HCT116 (cell line): ENCODE measurements at regions not wholly inside any gene's neighbourhood (a gene's known extent, or its start where the extent isn't known, plus 50 kb on each side); places are given as distances from the start of the nearest gene placed in this dataset.

Experiments
- ATAC-seq: fragments of 200-7000 bp; cut with Tn5 transposase; 2 replicates; pipeline ENCODE4 v1.9.1; 2020; ENCODE audit warnings: mild to moderate bottlenecking, moderate library complexity
- BruUV-seq: library from RNA; stranded (reverse); fragments of 400-500 nt; replicated peaks from 2 replicates; lab custom pipeline; 2021; lab: Mats Ljungman, UMichigan
- CTCF ChIA-PET: fragments of 300-600 bp; sonication (Branson Sonifier 250); formaldehyde crosslinking; loops from one replicate; lab custom pipeline; 2021; ENCODE audit warnings: antibody characterized with exemption; lab: Charles Lee
- POLR2A ChIA-PET: fragments of 300-600, 350-600 bp; sonication (Branson Sonifier 250); formaldehyde crosslinking; loops from one replicate; lab custom pipeline; 2021; ENCODE audit warnings: antibody characterized with exemption; lab: Charles Lee
- RAD21 ChIA-PET, 2 experiments: fragments of 300-600 bp; sonication (Branson Sonifier 250); formaldehyde crosslinking; loops; one replicate each; lab custom pipeline; 2023; ENCODE audit warnings: low total read pairs in 2 of 2; ENCODE audit not compliant: uncharacterized antibody in 2 of 2, unreplicated experiment in 2 of 2, low non-redundant PET in 1 of 2; lab: Charles Lee
- DNase-seq: peaks from one replicate; pipeline ENCODE4 v3.0.0-alpha.2; 2010; ENCODE audit warnings: low read depth, low spot score
- H2AFZ ChIP-seq: fragments of 200-600 bp; shearing (Covaris generic), sonication (generic); 2 replicates; pipeline ENCODE4 v1.6.1; 2017; ENCODE audit warnings: low read depth, mixed run types, mixed read lengths, antibody characterized with exemption, low read length; ENCODE audit not compliant: poor library complexity, severe bottlenecking
- H3K27ac ChIP-seq: 2 replicates; pipeline ENCODE4 v1.5.1; 2012; ENCODE audit warnings: low read depth, low read length
- H3K27me3 ChIP-seq: fragments of 200-600 bp; sonication (generic); 2 replicates; pipeline ENCODE4 v1.6.1; 2016; ENCODE audit warnings: mixed run types, low read length, mixed read lengths; ENCODE audit not compliant: insufficient read depth
- H3K36me3 ChIP-seq, 2 experiments: fragments of 200-500 bp in 1 of 2; fragments of 200-600 bp in 1 of 2; sonication (Bioruptor generic) in 1 of 2; sonication (generic) in 1 of 2; 2 replicates each; pipeline versions ENCODE4 v1.5.1 to v1.6.1; 2014 to 2016; ENCODE audit warnings: low read length in 2 of 2, inconsistent platforms in 1 of 2, mixed read lengths in 1 of 2, mixed run types in 1 of 2; ENCODE audit not compliant: insufficient read depth in 2 of 2, control insufficient read depth in 1 of 2
- H3K4me1 ChIP-seq, 2 experiments: fragments of 200-600 bp in 1 of 2; sonication (generic) in 1 of 2; 2 replicates each; pipeline versions ENCODE4 v1.5.1 to v1.6.1; 2012 to 2017; ENCODE audit warnings: low read length in 2 of 2, inconsistent platforms in 1 of 2, mild to moderate bottlenecking in 1 of 2, mixed read lengths in 1 of 2, mixed run types in 1 of 2, moderate library complexity in 1 of 2; ENCODE audit not compliant: insufficient read depth in 2 of 2, control insufficient read depth in 1 of 2
- H3K4me2 ChIP-seq: fragments of 200-600 bp; sonication (generic); 2 replicates; pipeline ENCODE4 v1.6.1; 2017; ENCODE audit warnings: mixed run types, low read length, mixed read lengths
- H3K4me3 ChIP-seq, 2 experiments: fragments of 200-600 bp in 1 of 2; sonication (generic) in 1 of 2; replicated peaks in 1 of 2; 2 replicates each; pipeline ENCODE4 v1.5.1; 2011 to 2016; ENCODE audit warnings: low read length in 2 of 2, control low read depth in 1 of 2, low read depth in 1 of 2, mild to moderate bottlenecking in 1 of 2, mixed read lengths in 1 of 2, mixed run types in 1 of 2
- H3K79me2 ChIP-seq: fragments of 200-600 bp; sonication (generic); 2 replicates; pipeline ENCODE4 v1.6.1; 2017; ENCODE audit warnings: mild to moderate bottlenecking, mixed run types, low read length, moderate library complexity, mixed read lengths; ENCODE audit not compliant: insufficient read depth
- H3K9ac ChIP-seq: fragments of 200-600 bp; sonication (generic); 2 replicates; pipeline ENCODE4 v1.6.1; 2016; ENCODE audit warnings: low read length, mixed read lengths
- H3K9me2 ChIP-seq: fragments of 200-600 bp; sonication (generic), shearing (Covaris generic); 2 replicates; pipeline ENCODE4 v1.6.1; 2017; ENCODE audit warnings: mixed run types, mild to moderate bottlenecking, moderate library complexity; ENCODE audit not compliant: insufficient read depth
- H3K9me3 ChIP-seq, 2 experiments: fragments of 200-500 bp in 1 of 2; fragments of 200-600 bp in 1 of 2; sonication (Bioruptor generic) in 1 of 2; sonication (generic) in 1 of 2; 2 replicates each; pipeline ENCODE4 v1.6.1; 2014 to 2017; ENCODE audit warnings: low read length in 2 of 2, mixed read lengths in 2 of 2, inconsistent platforms in 1 of 2, low read depth in 1 of 2, mild to moderate bottlenecking in 1 of 2, mixed run types in 1 of 2, moderate library complexity in 1 of 2; ENCODE audit not compliant: control insufficient read depth in 1 of 2, insufficient read depth in 1 of 2
- H4K20me1 ChIP-seq: fragments of 200-600 bp; sonication (generic), shearing (Covaris generic); 2 replicates; pipeline ENCODE4 v1.6.1; 2017; ENCODE audit warnings: mixed run types, mild to moderate bottlenecking, moderate library complexity; ENCODE audit not compliant: insufficient read depth
- CBX3 ChIP-seq: IDR thresholded peaks from 2 replicates; pipeline ENCODE4 v1.6.1; 2012; ENCODE audit warnings: low read depth
- CEBPB ChIP-seq: IDR thresholded peaks from 2 replicates; pipeline ENCODE4 v1.6.1; 2012; ENCODE audit warnings: low read depth
- CTCF ChIP-seq, 3 experiments: fragments of 200-600 bp in 1 of 3; sonication (generic) in 1 of 3; IDR thresholded peaks in 2 of 3; conservative IDR thresholded peaks in 1 of 3; 2 replicates each; pipeline ENCODE4 v1.5.1; 2012 to 2017; ENCODE audit warnings: low read depth in 2 of 3, low read length in 2 of 3, antibody characterized with exemption in 1 of 3, borderline replicate concordance in 1 of 3, control low read depth in 1 of 3, mild to moderate bottlenecking in 1 of 3, mixed read lengths in 1 of 3, mixed run types in 1 of 3, moderate library complexity in 1 of 3; ENCODE audit not compliant: insufficient read depth in 1 of 3
- EGR1 ChIP-seq: IDR thresholded peaks from 2 replicates; pipeline ENCODE4 v1.6.1; 2012; ENCODE audit warnings: low read depth
- EZH2 ChIP-seq: fragments of 200-600 bp; sonication (generic); IDR thresholded peaks from 2 replicates; pipeline ENCODE4 v1.6.1; 2017; ENCODE audit warnings: antibody characterized with exemption, mixed run types
- EZH2phosphoT487 ChIP-seq: fragments of 200-600 bp; IDR thresholded peaks from 2 replicates; pipeline ENCODE4 v1.6.1; 2018; ENCODE audit warnings: antibody characterized with exemption, borderline replicate concordance
- JUND ChIP-seq: IDR thresholded peaks from 2 replicates; pipeline ENCODE4 v1.6.1; 2012
- POLR2A ChIP-seq: IDR thresholded peaks from 2 replicates; pipeline ENCODE4 v1.7.0; 2011; ENCODE audit warnings: borderline replicate concordance; ENCODE audit not compliant: insufficient read depth, insufficient read length; ENCODE audit errors: extremely low read depth
- POLR2AphosphoS5 ChIP-seq: IDR thresholded peaks from 2 replicates; pipeline ENCODE4 v1.6.1; 2011; ENCODE audit warnings: mild to moderate bottlenecking, low read depth, low read length, moderate library complexity
- RAD21 ChIP-seq: IDR thresholded peaks from 2 replicates; pipeline ENCODE4 v1.6.1; 2012; ENCODE audit warnings: low read depth, mild to moderate bottlenecking
- REST ChIP-seq: IDR thresholded peaks from 2 replicates; pipeline ENCODE4 v1.6.1; 2012; ENCODE audit warnings: low read depth
- SIN3A ChIP-seq: IDR thresholded peaks from 2 replicates; pipeline ENCODE4 v1.6.1; 2012; ENCODE audit warnings: low read depth
- SP1 ChIP-seq: IDR thresholded peaks from 2 replicates; pipeline ENCODE4 v1.6.1; 2012; ENCODE audit warnings: low read depth
- YY1 ChIP-seq: IDR thresholded peaks from 2 replicates; pipeline ENCODE4 v1.6.1; 2011; ENCODE audit warnings: low read length, low read depth, moderate library complexity, mild to moderate bottlenecking; ENCODE audit not compliant: insufficient replicate concordance; ENCODE audit errors: extremely low read depth
- ZNF274 ChIP-seq: fragments of 200-500 bp; sonication (Bioruptor generic); IDR thresholded peaks from 2 replicates; pipeline ENCODE4 v1.6.1; 2014; ENCODE audit warnings: mild to moderate bottlenecking, low read depth, low read length, inconsistent platforms
- intact Hi-C: fragments of 100-400 bp; cut with micrococcal nuclease; formaldehyde crosslinking; loops from 2 replicates; pipeline ENCODE4 v1.10.0; 2022

- CTCF ChIA-PET = no interaction called here
- intact Hi-C loops = no loop called here
- TF ChIP-seq REST (no peak), CEBPB (no peak), EGR1 (no peak), POLR2AphosphoS5 (no peak), SIN3A (no peak), SP1 (no peak), RAD21 (no peak), JUND (no peak), POLR2A (no peak), CTCF (IDR thresholded peaks at IDR 0.05 in 2 of 3, conservative IDR thresholded peaks at IDR 0.05 in 1 of 3; ENCODE audit: borderline replicate concordance in 1 of 3, insufficient read depth in 1 of 3, low read depth in 2 of 3, low read length in 2 of 3) (no peak), ZNF274 (no peak), YY1 (no peak), EZH2 (no peak), EZH2phosphoT487 (no peak), CBX3 (no peak)
- TF ChIP-seq, all 23 proteins: peak for 0
- no peak overlapping the region for H3K9ac ChIP-seq
- no peaks in the 10 kb centered on the region for H3K9me2 ChIP-seq
- no peaks in the 10 kb centered on the region for H3K27me3 ChIP-seq
- no peak overlapping the region for H2AFZ ChIP-seq
- DNase-seq = no peak
- RAD21 ChIA-PET = no interaction called here
- no peaks in the 10 kb centered on the region for H4K20me1 ChIP-seq
- no peaks in the 10 kb centered on the region for H3K4me1 ChIP-seq
- ATAC-seq = no peak
- H3K4me3 ChIP-seq = no peak overlapping the region
- no peaks in the 10 kb centered on the region for H3K36me3 ChIP-seq
- BruUV-seq = no TSS peak
- H3K9me3 ChIP-seq = no peaks in the 10 kb centered on the region
- no peak overlapping the region for H3K4me2 ChIP-seq
- H3K27ac ChIP-seq = no peak overlapping the region
- POLR2A ChIA-PET = no interaction called here
- H3K79me2 ChIP-seq = no peaks in the 10 kb centered on the region
Measured at GRCh38 chr13:50345804-50346203, 330.6 kb downstream of the KCNRG start.
